ENCODE measurements at regions not wholly inside any gene's neighbourhood (a gene's known extent, or its start where the extent isn't known, plus 50 kb on each side); places are given as distances from the start of the nearest gene placed in this dataset.
"Not testable (repeated sequence)": the region's sequence is repeated elsewhere in the genome, so short reads cannot be mapped to it uniquely, and the experiment has no call there.

- Mint-ChIP-seq H3K4me3 (no peak overlapping the region), H3K36me3 (ENCODE audit: low read depth) (no peaks in the 10 kb centered on the region), H3K27ac (no peak overlapping the region), H3K9me3 (ENCODE audit: low read depth) (peaks cover 7% of the 10 kb centered on the region), H3K27me3 (no peaks in the 10 kb centered on the region), H3K4me1 (no peaks in the 10 kb centered on the region)
- ChIA-PET CTCF (no interaction called here), POLR2A (no interaction called here)
- intact Hi-C loops (cut with DNase I, micrococcal nuclease), result no loop called here
- DNase-seq (no peak), ATAC-seq (no peak)
Observed at GRCh38 chr2:13698847-13699246, 933.7 kb upstream of the LRATD1 start.

- ATAC-seq; intact Hi-C loops (cut with DNase I, micrococcal nuclease); CTCF ChIA-PET; POLR2A ChIA-PET; H3K36me3 Mint-ChIP-seq (ENCODE audit: low read depth); H3K4me3 Mint-ChIP-seq; H3K27me3 Mint-ChIP-seq; H3K27ac Mint-ChIP-seq; DNase-seq; H3K9me3 Mint-ChIP-seq (ENCODE audit: low read depth); H3K4me1 Mint-ChIP-seq: not testable (repeated sequence)
Observed at GRCh38 chr2:13699939-13700338, 932.6 kb upstream of the LRATD1 start.

DNA sequence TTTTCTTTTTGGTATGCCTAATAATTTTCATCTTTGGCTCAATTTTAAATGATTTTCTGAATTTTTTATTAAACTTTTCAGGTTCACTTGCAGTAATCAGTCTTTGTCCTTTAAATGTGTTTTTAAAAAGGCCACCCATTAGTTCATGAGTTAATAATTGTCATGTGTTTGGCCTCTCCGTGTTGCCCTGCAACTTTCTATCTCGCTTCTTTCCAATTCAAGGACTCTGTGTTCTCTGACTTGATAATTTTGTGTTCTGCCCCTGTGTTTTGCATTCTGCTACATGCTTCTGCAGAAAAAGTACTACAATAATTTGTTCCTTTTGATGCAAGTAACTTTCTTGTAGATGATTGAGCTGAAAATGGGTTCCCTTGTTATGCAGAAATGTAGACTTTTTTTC lies 921.4 kb upstream of the LRATD1 start:
- no peaks in the 10 kb centered on the region for H3K4me1 Mint-ChIP-seq
- POLR2A ChIA-PET, result no interaction called here
- intact Hi-C loops (cut with DNase I, micrococcal nuclease), result no loop called here

GRCh38 chr2:13714466-13714865 lies 918.1 kb upstream of the LRATD1 start:
- Mint-ChIP-seq H3K4me3 (no peak overlapping the region), H3K36me3 (ENCODE audit: low read depth) (no peaks in the 10 kb centered on the region), H3K27ac (no peak overlapping the region), H3K9me3 (ENCODE audit: low read depth) (peaks cover 2% of the 10 kb centered on the region), H3K27me3 (no peaks in the 10 kb centered on the region), H3K4me1 (no peaks in the 10 kb centered on the region)
- intact Hi-C loops (cut with DNase I, micrococcal nuclease), result no loop called here
- ChIA-PET POLR2A (no interaction called here), CTCF (no interaction called here)
- DNase-seq (no peak), ATAC-seq (no peak)

More for the DNA sequence above, 921.4 kb upstream of the LRATD1 start:
- ATAC-seq, result no peak
- no peak overlapping the region for H3K27ac Mint-ChIP-seq
- H3K27me3 Mint-ChIP-seq, result no peaks in the 10 kb centered on the region
- peaks cover 6% of the 10 kb centered on the region for H3K9me3 Mint-ChIP-seq (ENCODE audit: low read depth)
- H3K4me3 Mint-ChIP-seq, result no peak overlapping the region
- CTCF ChIA-PET, result no interaction called here
- H3K36me3 Mint-ChIP-seq (ENCODE audit: low read depth), result no peaks in the 10 kb centered on the region
- no peak for DNase-seq

- intact Hi-C loops (cut with DNase I, micrococcal nuclease), result no loop called here
- no peak overlapping the region for H3K4me3 Mint-ChIP-seq
- no peaks in the 10 kb centered on the region for H3K4me1 Mint-ChIP-seq
- no peak for DNase-seq
- CTCF ChIA-PET, result no interaction called here
- peaks cover 11% of the 10 kb centered on the region for H3K9me3 Mint-ChIP-seq (ENCODE audit: low read depth)
- no peak for ATAC-seq
- H3K27ac Mint-ChIP-seq, result no peak overlapping the region
- POLR2A ChIA-PET, result no interaction called here
- no peaks in the 10 kb centered on the region for H3K36me3 Mint-ChIP-seq (ENCODE audit: low read depth)
- H3K27me3 Mint-ChIP-seq, result no peaks in the 10 kb centered on the region
Observed at GRCh38 chr2:13725945-13726344, 906.6 kb upstream of the LRATD1 start.

GRCh38 chr2:13745330-13745729 lies 887.2 kb upstream of the LRATD1 start:
- no peak for DNase-seq
- Mint-ChIP-seq H3K27me3 (no peaks in the 10 kb centered on the region), H3K4me1 (no peaks in the 10 kb centered on the region), H3K36me3 (ENCODE audit: low read depth) (no peaks in the 10 kb centered on the region), H3K4me3 (no peak overlapping the region), H3K9me3 (ENCODE audit: low read depth) (peaks cover 29% of the 10 kb centered on the region), H3K27ac (no peak overlapping the region)
- no peak for ATAC-seq
- CTCF ChIA-PET, result no interaction called here
- intact Hi-C loops (cut with DNase I, micrococcal nuclease), result no loop called here
- POLR2A ChIA-PET, result no interaction called here

DNA sequence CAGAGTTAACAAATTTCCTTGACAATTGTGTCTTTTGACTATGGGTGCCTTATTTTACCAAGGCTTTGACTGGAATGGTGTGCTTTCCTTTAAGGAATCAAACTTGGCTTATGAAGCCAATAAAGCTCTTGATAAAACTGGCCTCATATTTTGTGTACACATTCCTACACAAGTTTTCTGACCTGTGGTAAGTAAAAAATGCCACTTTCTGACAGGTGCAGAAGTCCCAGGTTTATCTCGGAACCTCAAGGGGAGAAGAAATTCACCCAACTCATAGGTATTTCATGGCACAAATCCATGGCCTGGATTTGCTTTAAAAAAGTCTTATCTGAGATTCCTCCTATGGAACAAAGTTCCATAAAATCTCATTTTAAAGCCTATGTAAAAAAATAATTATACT lies 880.6 kb upstream of the LRATD1 start:
- Mint-ChIP-seq H3K4me3 (no peak overlapping the region), H3K27me3 (no peaks in the 10 kb centered on the region), H3K36me3 (ENCODE audit: low read depth) (no peaks in the 10 kb centered on the region), H3K9me3 (ENCODE audit: low read depth) (peaks cover 16% of the 10 kb centered on the region), H3K27ac (no peak overlapping the region), H3K4me1 (no peaks in the 10 kb centered on the region)
- intact Hi-C loops (cut with DNase I, micrococcal nuclease), result no loop called here
- POLR2A ChIA-PET, result no interaction called here
- CTCF ChIA-PET, result no interaction called here
- ATAC-seq (no peak), DNase-seq (no peak)

GRCh38 chr2:13758412-13758811 lies 874.1 kb upstream of the LRATD1 start:
- no peak for DNase-seq
- peaks cover 8% of the 10 kb centered on the region for H3K9me3 Mint-ChIP-seq (ENCODE audit: low read depth)
- no peak for ATAC-seq
- no peak overlapping the region for H3K4me3 Mint-ChIP-seq
- POLR2A ChIA-PET, result no interaction called here
- H3K27me3 Mint-ChIP-seq, result no peaks in the 10 kb centered on the region
- no peaks in the 10 kb centered on the region for H3K36me3 Mint-ChIP-seq (ENCODE audit: low read depth)
- H3K4me1 Mint-ChIP-seq, result no peaks in the 10 kb centered on the region
- intact Hi-C loops (cut with DNase I, micrococcal nuclease), result no loop called here
- CTCF ChIA-PET, result no interaction called here
- no peak overlapping the region for H3K27ac Mint-ChIP-seq

GRCh38 chr2:13768274-13768673 lies 864.2 kb upstream of the LRATD1 start:
- H3K36me3 Mint-ChIP-seq (ENCODE audit: low read depth), result no peaks in the 10 kb centered on the region
- POLR2A ChIA-PET, result no interaction called here
- no peak overlapping the region for H3K27ac Mint-ChIP-seq
- no peak for DNase-seq
- peaks cover 8% of the 10 kb centered on the region for H3K9me3 Mint-ChIP-seq (ENCODE audit: low read depth)
- no peak overlapping the region for H3K4me3 Mint-ChIP-seq
- ATAC-seq, result no peak
- CTCF ChIA-PET, result no interaction called here
- H3K27me3 Mint-ChIP-seq, result no peaks in the 10 kb centered on the region
- intact Hi-C loops (cut with DNase I, micrococcal nuclease), result no loop called here
- H3K4me1 Mint-ChIP-seq, result no peaks in the 10 kb centered on the region

- Mint-ChIP-seq H3K27me3 (no peaks in the 10 kb centered on the region), H3K27ac (no peak overlapping the region), H3K9me3 (ENCODE audit: low read depth) (peaks cover 8% of the 10 kb centered on the region), H3K36me3 (ENCODE audit: low read depth) (no peaks in the 10 kb centered on the region), H3K4me1 (no peaks in the 10 kb centered on the region), H3K4me3 (no peak overlapping the region)
- ATAC-seq, result no peak
- no peak for DNase-seq
- ChIA-PET CTCF (no interaction called here), POLR2A (no interaction called here)
- intact Hi-C loops (cut with DNase I, micrococcal nuclease), result no loop called here
Observed at GRCh38 chr2:13770279-13770678, 862.2 kb upstream of the LRATD1 start.

DNA sequence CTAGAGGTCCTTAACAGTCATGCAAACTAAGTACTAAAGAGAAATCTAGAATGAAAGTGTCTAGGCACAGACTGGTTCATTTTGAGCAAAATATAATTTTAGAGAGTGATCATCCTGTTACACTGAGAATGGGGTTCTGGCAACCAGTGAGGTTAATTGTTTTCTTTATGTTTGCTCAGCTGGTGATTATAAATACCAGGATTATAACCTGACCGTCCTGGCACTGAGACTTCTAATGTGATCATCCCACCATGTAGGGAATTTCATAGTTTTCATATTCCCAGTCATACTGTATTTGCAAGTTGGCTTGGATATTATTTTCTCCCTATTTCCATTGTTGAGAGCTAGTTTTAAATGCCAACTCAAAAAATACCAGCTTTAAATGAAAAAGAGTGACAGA lies 852.5 kb upstream of the LRATD1 start:
- DNase-seq (no peak), ATAC-seq (no peak)
- CTCF ChIA-PET, result no interaction called here
- Mint-ChIP-seq H3K4me1 (no peaks in the 10 kb centered on the region), H3K9me3 (ENCODE audit: low read depth) (peaks cover 4% of the 10 kb centered on the region), H3K4me3 (no peak overlapping the region), H3K27ac (no peak overlapping the region), H3K36me3 (ENCODE audit: low read depth) (no peaks in the 10 kb centered on the region), H3K27me3 (no peaks in the 10 kb centered on the region)
- intact Hi-C loops (cut with DNase I, micrococcal nuclease), result no loop called here
- POLR2A ChIA-PET, result interaction anchor here (0.6 kb wide), 1 partner anchor 22 kb away, joined by 3 read pairs; no protein-coding TSS in a partner anchor

DNA sequence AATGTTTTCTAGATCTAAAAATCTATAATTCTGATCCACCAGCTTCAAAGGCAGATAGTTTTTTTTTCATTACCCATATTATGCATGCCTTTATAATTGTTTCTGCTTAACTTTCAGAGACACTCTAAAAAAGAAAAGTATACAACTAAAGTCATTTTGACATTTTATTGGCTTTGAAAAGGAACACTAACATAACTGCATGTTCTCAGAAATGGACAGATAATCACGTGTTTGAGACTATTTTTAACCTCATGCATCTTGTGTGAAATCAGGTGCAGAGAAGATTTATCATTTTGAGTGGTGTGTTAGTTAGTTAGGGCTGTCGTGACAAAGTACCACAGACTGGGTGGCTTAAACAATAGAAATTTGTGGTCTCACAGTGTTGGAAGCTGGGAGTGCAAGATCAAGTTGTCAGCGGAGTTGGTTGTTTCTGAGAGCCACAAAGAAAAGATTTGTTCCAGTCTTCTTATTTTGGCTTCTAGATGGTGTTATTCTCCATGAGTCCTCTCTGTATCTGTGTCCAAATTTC lies 841.4 kb upstream of the LRATD1 start:
- Mint-ChIP-seq H3K9me3 (ENCODE audit: low read depth) (peaks cover under 1% of the 10 kb centered on the region), H3K27ac (no peak overlapping the region), H3K36me3 (ENCODE audit: low read depth) (no peaks in the 10 kb centered on the region), H3K4me3 (no peak overlapping the region), H3K4me1 (no peaks in the 10 kb centered on the region), H3K27me3 (no peaks in the 10 kb centered on the region)
- no peak for ATAC-seq
- POLR2A ChIA-PET, result no interaction called here
- CTCF ChIA-PET, result no interaction called here
- DNase-seq, result no peak
- intact Hi-C loops (cut with DNase I, micrococcal nuclease), result no loop called here

DNA sequence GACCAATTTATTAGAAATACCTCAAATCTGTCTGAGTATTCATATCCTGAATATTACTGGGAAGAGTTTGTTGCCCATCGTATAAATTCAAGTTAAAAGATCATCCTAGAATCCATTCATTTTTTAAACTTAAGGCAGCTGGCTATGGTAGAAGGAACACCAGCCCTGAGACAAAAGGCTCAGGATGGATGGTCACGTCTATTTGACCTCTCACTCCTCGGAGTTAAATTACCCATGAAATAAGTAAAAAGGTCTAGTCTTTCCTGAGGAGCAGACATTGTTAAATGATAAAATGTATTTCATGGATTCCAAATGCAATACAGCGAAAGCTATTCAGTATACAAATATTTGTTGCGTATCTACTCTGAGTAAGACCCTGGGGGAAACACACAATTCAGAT lies 826.0 kb upstream of the LRATD1 start:
- ChIA-PET POLR2A (no interaction called here), CTCF (no interaction called here)
- Mint-ChIP-seq H3K27me3 (no peaks in the 10 kb centered on the region), H3K9me3 (ENCODE audit: low read depth) (peaks cover 6% of the 10 kb centered on the region), H3K36me3 (ENCODE audit: low read depth) (no peaks in the 10 kb centered on the region), H3K27ac (no peak overlapping the region), H3K4me1 (no peaks in the 10 kb centered on the region), H3K4me3 (no peak overlapping the region)
- DNase-seq (no peak), ATAC-seq (no peak)
- intact Hi-C loops (cut with DNase I, micrococcal nuclease), result no loop called here
